Transverse colon (tissue), 4 donors: ENCODE measurements at regions not wholly inside any gene's neighbourhood (a gene's known extent, or its start where the extent isn't known, plus 50 kb on each side); places are given as distances from the start of the nearest gene placed in this dataset.

Experiments used
- CTCF ChIP-seq, 5 experiments: fragments of 200-600 bp in 3 of 5; fragments of 450-650 bp in 2 of 5; sonication (generic) in 3 of 5; IDR thresholded peaks; 1 replicate in 2 of 5; 2 replicates in 3 of 5; pipeline ENCODE4 v1.5.1; 2016 to 2017; ENCODE audit warnings: antibody characterized with exemption in 5 of 5, inconsistent platforms in 3 of 5, mild to moderate bottlenecking in 2 of 5, moderate library complexity in 1 of 5
- EP300 ChIP-seq: sonication (generic); formaldehyde crosslinking; IDR thresholded peaks from one replicate; pipeline ENCODE4 v1.6.1; 2017; ENCODE audit warnings: antibody characterized with exemption, low read depth
- POLR2A ChIP-seq: fragments of 450-650 bp; IDR thresholded peaks from one replicate; pipeline ENCODE4 v1.6.1; 2016; ENCODE audit warnings: antibody characterized with exemption, mild to moderate bottlenecking, moderate library complexity
- POLR2AphosphoS5 ChIP-seq, 3 donors: sonication (generic); formaldehyde crosslinking; IDR thresholded peaks; one replicate each; pipeline ENCODE4 v1.6.1; 2016; ENCODE audit warnings: antibody characterized with exemption in 3 of 3

GRCh38 chr2:4765787-4766530 is 926.2 kb upstream of the SOX11 start:
- TF ChIP-seq CTCF (IDR thresholded peaks at IDR 0.05): no peak
- TF ChIP-seq POLR2AphosphoS5 (IDR thresholded peaks at IDR 0.05): no peak
- TF ChIP-seq EP300: no peak
- no peak for TF ChIP-seq POLR2A
